ENCODE measurements at regions not wholly inside any gene's neighbourhood (a gene's known extent, or its start where the extent isn't known, plus 50 kb on each side); places are given as distances from the start of the nearest gene placed in this dataset.
"Not testable (repeated sequence)": the region's sequence is repeated elsewhere in the genome, so short reads cannot be mapped to it uniquely, and the experiment has no call there.

- no peak for DNase-seq
Observed at GRCh38 chr3:81816473-81817250, 55.2 kb upstream of the GBE1 start.

GRCh38 chr3:81812098-81812497, 50.7 kb upstream of the GBE1 start:
- not testable (repeated sequence) for DNase-seq
